ENCODE measurements at regions not wholly inside any gene's neighbourhood (a gene's known extent, or its start where the extent isn't known, plus 50 kb on each side); places are given as distances from the start of the nearest gene placed in this dataset.

- TF ChIP-seq EZH2 (IDR thresholded peaks at IDR 0.05; ENCODE audit: borderline replicate concordance, low read length) (no peak), CTCF (conservative IDR thresholded peaks at IDR 0.05 in 1 of 2, IDR thresholded peaks at IDR 0.05 in 1 of 2; ENCODE audit: extremely low read depth in 1 of 2, insufficient read depth in 1 of 2, low read depth in 1 of 2, low read length in 2 of 2) (no peak)
These were observed 484.7 kb upstream of the TENM4 start for GRCh38 chr11:79925570-79925969.

Data from mammary epithelial cell (primary cell).